ENCODE measurements at regions not wholly inside any gene's neighbourhood (a gene's known extent, or its start where the extent isn't known, plus 50 kb on each side); places are given as distances from the start of the nearest gene placed in this dataset.

DNA sequence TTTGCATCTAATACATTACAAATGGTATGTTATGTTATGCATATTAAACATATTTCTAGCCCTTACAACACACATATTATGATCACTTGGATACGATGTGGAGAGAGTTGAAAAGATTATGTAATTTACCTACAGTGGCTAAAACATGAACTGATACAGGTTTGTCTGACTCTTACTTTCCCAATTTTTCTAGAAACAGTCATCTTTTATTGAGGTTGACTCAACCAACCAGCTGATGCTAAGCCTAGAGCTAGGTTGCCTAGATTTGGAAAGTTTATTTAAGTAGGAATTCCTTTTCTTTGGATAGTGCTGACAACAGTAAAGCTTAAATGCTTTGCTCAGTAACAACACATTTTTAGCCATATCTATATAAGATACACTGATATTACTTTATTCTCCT lies 1215.1 kb downstream of the ADGRL3 start:
- TF ChIP-seq POLR2A (IDR thresholded peaks at IDR 0.05) = no peak
- TF ChIP-seq, protein P1, sequence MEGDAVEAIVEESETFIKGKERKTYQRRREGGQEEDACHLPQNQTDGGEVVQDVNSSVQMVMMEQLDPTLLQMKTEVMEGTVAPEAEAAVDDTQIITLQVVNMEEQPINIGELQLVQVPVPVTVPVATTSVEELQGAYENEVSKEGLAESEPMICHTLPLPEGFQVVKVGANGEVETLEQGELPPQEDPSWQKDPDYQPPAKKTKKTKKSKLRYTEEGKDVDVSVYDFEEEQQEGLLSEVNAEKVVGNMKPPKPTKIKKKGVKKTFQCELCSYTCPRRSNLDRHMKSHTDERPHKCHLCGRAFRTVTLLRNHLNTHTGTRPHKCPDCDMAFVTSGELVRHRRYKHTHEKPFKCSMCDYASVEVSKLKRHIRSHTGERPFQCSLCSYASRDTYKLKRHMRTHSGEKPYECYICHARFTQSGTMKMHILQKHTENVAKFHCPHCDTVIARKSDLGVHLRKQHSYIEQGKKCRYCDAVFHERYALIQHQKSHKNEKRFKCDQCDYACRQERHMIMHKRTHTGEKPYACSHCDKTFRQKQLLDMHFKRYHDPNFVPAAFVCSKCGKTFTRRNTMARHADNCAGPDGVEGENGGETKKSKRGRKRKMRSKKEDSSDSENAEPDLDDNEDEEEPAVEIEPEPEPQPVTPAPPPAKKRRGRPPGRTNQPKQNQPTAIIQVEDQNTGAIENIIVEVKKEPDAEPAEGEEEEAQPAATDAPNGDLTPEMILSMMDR (IDR thresholded peaks at IDR 0.05) = no peak

Data from testis (tissue), 2 donors.